Tibial artery (tissue), 4 donors: ENCODE measurements at regions not wholly inside any gene's neighbourhood (a gene's known extent, or its start where the extent isn't known, plus 50 kb on each side); places are given as distances from the start of the nearest gene placed in this dataset.

Experiments used
- DNase-seq, 2 donors: peaks; one replicate each; pipeline ENCODE4 v3.0.0-alpha.2; 2019
- H3K27ac ChIP-seq, 2 donors: fragments of 200-600 bp; sonication (generic) in 1 of 2; 1 replicate in 1 of 2; 2 replicates in 1 of 2; pipeline ENCODE4 v1.5.1; 2018 to 2019; ENCODE audit warnings: mild to moderate bottlenecking in 1 of 2
- H3K27me3 ChIP-seq, 2 donors: fragments of 200-600 bp; sonication (generic) in 1 of 2; one replicate each; pipeline versions ENCODE4 v1.5.1 to v1.6.0; 2016 to 2019
- H3K36me3 ChIP-seq, 3 donors: fragments of 200-600 bp; sonication (generic) in 2 of 3; one replicate each; pipeline ENCODE4 v1.5.1; 2016 to 2019; ENCODE audit warnings: mild to moderate bottlenecking in 2 of 3
- H3K4me1 ChIP-seq, 4 donors: fragments of 200-600 bp; sonication (generic) in 2 of 4; 1 replicate in 3 of 4; 2 replicates in 1 of 4; pipeline ENCODE4 v1.5.1; 2016 to 2019
- H3K4me3 ChIP-seq, 2 donors: fragments of 200-600 bp; sonication (generic) in 1 of 2; 1 replicate in 1 of 2; 2 replicates in 1 of 2; pipeline ENCODE4 v1.5.1; 2018 to 2019; ENCODE audit warnings: mild to moderate bottlenecking in 2 of 2
- H3K9me3 ChIP-seq, 3 donors: fragments of 200-600 bp; sonication (generic) in 1 of 3; one replicate each; pipeline ENCODE4 v1.5.1; 2016 to 2019
- intact Hi-C: fragments of 100-400 bp; cut with DNase I; formaldehyde crosslinking; loops from one replicate; pipeline ENCODE4 v1.15.0; 2023; ENCODE audit warnings: low total_unique reads
- TF ChIP-seq, protein P1 (sequence below), 2 experiments: fragments of 200-600 bp in 1 of 2; fragments of 450-650 bp in 1 of 2; IDR thresholded peaks; one replicate each; pipeline ENCODE4 v1.5.1; 2017 to 2019; ENCODE audit warnings: antibody characterized with exemption in 2 of 2, mild to moderate bottlenecking in 1 of 2, moderate library complexity in 1 of 2

DNA sequence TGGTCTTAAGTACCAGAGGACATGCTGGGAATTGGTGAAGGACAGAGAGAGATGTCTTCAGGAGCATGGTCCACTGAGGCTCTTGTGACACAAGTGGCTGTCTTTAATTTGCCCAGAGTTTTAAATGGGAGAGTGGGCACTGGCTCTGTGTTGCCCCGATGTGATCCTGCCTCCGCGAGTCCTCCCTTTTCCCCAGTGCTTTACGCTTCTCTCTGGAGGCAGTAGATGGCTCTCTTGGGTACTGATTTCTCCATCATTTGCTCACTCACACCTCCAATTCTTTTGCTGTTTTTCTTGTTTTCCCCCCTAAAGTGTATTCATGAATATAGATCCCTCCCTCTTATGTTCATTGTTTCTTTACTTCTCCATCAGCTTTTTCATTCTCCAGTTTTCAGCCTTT lies 74.3 kb downstream of the EMP1 start:
- TF ChIP-seq, protein P1, sequence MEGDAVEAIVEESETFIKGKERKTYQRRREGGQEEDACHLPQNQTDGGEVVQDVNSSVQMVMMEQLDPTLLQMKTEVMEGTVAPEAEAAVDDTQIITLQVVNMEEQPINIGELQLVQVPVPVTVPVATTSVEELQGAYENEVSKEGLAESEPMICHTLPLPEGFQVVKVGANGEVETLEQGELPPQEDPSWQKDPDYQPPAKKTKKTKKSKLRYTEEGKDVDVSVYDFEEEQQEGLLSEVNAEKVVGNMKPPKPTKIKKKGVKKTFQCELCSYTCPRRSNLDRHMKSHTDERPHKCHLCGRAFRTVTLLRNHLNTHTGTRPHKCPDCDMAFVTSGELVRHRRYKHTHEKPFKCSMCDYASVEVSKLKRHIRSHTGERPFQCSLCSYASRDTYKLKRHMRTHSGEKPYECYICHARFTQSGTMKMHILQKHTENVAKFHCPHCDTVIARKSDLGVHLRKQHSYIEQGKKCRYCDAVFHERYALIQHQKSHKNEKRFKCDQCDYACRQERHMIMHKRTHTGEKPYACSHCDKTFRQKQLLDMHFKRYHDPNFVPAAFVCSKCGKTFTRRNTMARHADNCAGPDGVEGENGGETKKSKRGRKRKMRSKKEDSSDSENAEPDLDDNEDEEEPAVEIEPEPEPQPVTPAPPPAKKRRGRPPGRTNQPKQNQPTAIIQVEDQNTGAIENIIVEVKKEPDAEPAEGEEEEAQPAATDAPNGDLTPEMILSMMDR (IDR thresholded peaks at IDR 0.05), result no peak
- Histone ChIP-seq H3K27me3 (peaks cover 0 to 10% of the 10 kb centered on the region in 2 donors), H3K4me1 (no peaks in the 10 kb centered on the region), H3K27ac (no peak overlapping the region), H3K4me3 (no peak overlapping the region), H3K36me3 (no peaks in the 10 kb centered on the region), H3K9me3 (no peaks in the 10 kb centered on the region)
- DNase-seq, result no peak
- intact Hi-C loops, result no loop called here
